Iris pigment epithelial cell (primary cell): ENCODE measurements at regions not wholly inside any gene's neighbourhood (a gene's known extent, or its start where the extent isn't known, plus 50 kb on each side); places are given as distances from the start of the nearest gene placed in this dataset.
"Not testable (repeated sequence)": the region's sequence is repeated elsewhere in the genome, so short reads cannot be mapped to it uniquely, and the experiment has no call there.

Experiments
- DNase-seq: peaks from one replicate; pipeline ENCODE4 v3.0.0-alpha.2; 2011; ENCODE audit warnings: low read depth

- peak; percentile 96 for DNase-seq
Measured at GRCh38 chrX:73943693-73944562, 91.4 kb upstream of the XIST start.

- DNase-seq: no peak
Measured at GRCh38 chrX:73940893-73941470, 88.5 kb upstream of the XIST start.

- DNase-seq: peak; percentile 91
Measured at GRCh38 chrX:73937843-73938242, 85.3 kb upstream of the XIST start.

- no peak for DNase-seq
Measured at GRCh38 chrX:73932522-73932921, 80.0 kb upstream of the XIST start.

- no peak for DNase-seq
Measured at GRCh38 chrX:73930300-73930699, 77.8 kb upstream of the XIST start.

GRCh38 chrX:73922856-73923455, 70.4 kb upstream of the XIST start:
- peak; percentile 43 for DNase-seq

- DNase-seq: peak; percentile 96
Measured at GRCh38 chrX:73916931-73917667, 64.6 kb upstream of the XIST start.

- no peak for DNase-seq
Measured at GRCh38 chrX:73916489-73916888, 64.0 kb upstream of the XIST start.

- DNase-seq: not testable (repeated sequence)
Measured at GRCh38 chrX:73914792-73915191, 62.3 kb upstream of the XIST start.

- DNase-seq: peak; percentile 58
Measured at GRCh38 chrX:73913580-73913979, 61.1 kb upstream of the XIST start.

- not testable (repeated sequence) for DNase-seq
Measured at GRCh38 chrX:73911946-73912345, 59.4 kb upstream of the XIST start.

- not testable (repeated sequence) for DNase-seq
Measured at GRCh38 chrX:73905749-73906374, 53.3 kb upstream of the XIST start.

- peak; percentile 65 for DNase-seq
Measured at GRCh38 chrX:73903941-73904340, 51.4 kb upstream of the XIST start.
